SK-N-SH (cell line): ENCODE measurements at regions not wholly inside any gene's neighbourhood (a gene's known extent, or its start where the extent isn't known, plus 50 kb on each side); places are given as distances from the start of the nearest gene placed in this dataset.

Experiments
- CTCF ChIA-PET: fragments of 300-600, 350-600 bp; formaldehyde crosslinking; extraction: SDS; loops from one replicate; lab custom pipeline; 2021; lab: Yijun Ruan, JAX
- POLR2A ChIA-PET: fragments of 350-600 bp; sonication (Branson Sonifier 250); formaldehyde crosslinking; extraction: SDS; loops from one replicate; lab custom pipeline; 2020; ENCODE audit warnings: antibody characterized with exemption, inconsistent platforms; lab: Yijun Ruan, JAX
- DNase-seq: peaks from one replicate; pipeline ENCODE4 v3.0.0; 2012
- H2AFZ ChIP-seq: fragments of 200-600 bp; sonication (generic); 2 replicates; pipeline ENCODE4 v1.8.1; 2016; ENCODE audit warnings: antibody characterized with exemption, mild to moderate bottlenecking, low read depth
- H3F3A ChIP-seq: fragments of 200-600 bp; sonication (generic); replicated peaks from 2 replicates; pipeline ENCODE3; 2016; ENCODE audit warnings: antibody characterized with exemption, mild to moderate bottlenecking; ENCODE audit not compliant: insufficient read depth
- H3K27ac ChIP-seq, 2 experiments: fragments of 200-500 bp in 1 of 2; fragments of 200-600 bp in 1 of 2; sonication (Bioruptor generic) in 1 of 2; sonication (generic), shearing (Covaris generic) in 1 of 2; 2 replicates each; pipeline versions ENCODE4 v1.5.1 to v1.6.1; 2014 to 2016; ENCODE audit warnings: low read depth in 2 of 2, inconsistent platforms in 1 of 2, low read length in 1 of 2, mild to moderate bottlenecking in 1 of 2, mixed read lengths in 1 of 2
- H3K27me3 ChIP-seq: fragments of 200-600 bp; sonication (generic), shearing (Covaris generic); 2 replicates; pipeline ENCODE4 v1.6.1; 2016; ENCODE audit warnings: mixed run types; ENCODE audit not compliant: insufficient read depth
- H3K36me3 ChIP-seq, 2 experiments: fragments of 200-500 bp in 1 of 2; fragments of 200-600 bp in 1 of 2; sonication (Bioruptor generic) in 1 of 2; sonication (generic) in 1 of 2; replicated peaks in 1 of 2; 2 replicates each; pipeline versions ENCODE3 to v1.5.1; 2014 to 2016; ENCODE audit warnings: low read length in 1 of 2, mild to moderate bottlenecking in 1 of 2; ENCODE audit not compliant: insufficient read depth in 2 of 2, control insufficient read depth in 1 of 2
- H3K4me1 ChIP-seq, 2 experiments: fragments of 200-500 bp in 1 of 2; fragments of 200-600 bp in 1 of 2; sonication (Bioruptor generic) in 1 of 2; sonication (generic), shearing (Covaris generic) in 1 of 2; 2 replicates each; pipeline versions ENCODE4 v1.5.1 to v1.6.1; 2014 to 2016; ENCODE audit warnings: low read depth in 1 of 2, low read length in 1 of 2, mixed run types in 1 of 2; ENCODE audit not compliant: insufficient read depth in 2 of 2, control insufficient read depth in 1 of 2
- H3K4me2 ChIP-seq: fragments of 200-600 bp; sonication (generic), shearing (Covaris generic); 2 replicates; pipeline ENCODE4 v1.6.1; 2017; ENCODE audit warnings: mixed run types
- H3K4me3 ChIP-seq, 2 experiments: fragments of 200-500 bp in 1 of 2; fragments of 200-600 bp in 1 of 2; sonication (Bioruptor generic) in 1 of 2; sonication (generic), shearing (Covaris generic) in 1 of 2; 2 replicates each; pipeline versions ENCODE4 v1.5.1 to v1.8.1; 2014 to 2016; ENCODE audit warnings: low read depth in 2 of 2, inconsistent platforms in 1 of 2, low read length in 1 of 2, mild to moderate bottlenecking in 1 of 2, mixed read lengths in 1 of 2, moderate library complexity in 1 of 2
- H3K79me2 ChIP-seq: fragments of 200-600 bp; sonication (generic); 2 replicates; pipeline ENCODE4 v1.8.1; 2017; ENCODE audit warnings: mild to moderate bottlenecking; ENCODE audit not compliant: insufficient read depth
- H3K9ac ChIP-seq: fragments of 200-600 bp; sonication (generic); 2 replicates; pipeline ENCODE4 v1.6.1; 2017; ENCODE audit warnings: mixed run types
- H3K9me2 ChIP-seq: fragments of 200-600 bp; sonication (generic); 2 replicates; pipeline ENCODE4 v1.6.1; 2017; ENCODE audit warnings: mixed run types
- H3K9me3 ChIP-seq: fragments of 200-600 bp; sonication (generic); 2 replicates; pipeline ENCODE4 v1.6.1; 2017; ENCODE audit warnings: mixed run types, mild to moderate bottlenecking, moderate library complexity
- H4K20me1 ChIP-seq: fragments of 200-600 bp; sonication (generic); 2 replicates; pipeline ENCODE4 v1.6.1; 2017; ENCODE audit warnings: mild to moderate bottlenecking, mixed run types; ENCODE audit not compliant: insufficient read depth
- ELF1 ChIP-seq: IDR thresholded peaks from 2 replicates; pipeline ENCODE4 v1.4.0; 2012
- FOXJ3 ChIP-seq: sonication (generic); formaldehyde crosslinking; IDR thresholded peaks from 2 replicates; pipeline ENCODE4 v1.5.1; 2020; ENCODE audit warnings: mild to moderate bottlenecking, missing genetic modification reagents
- IRF3 ChIP-seq: fragments of 150-350 bp; IDR thresholded peaks from 2 replicates; pipeline ENCODE4 v1.6.1; 2016; ENCODE audit warnings: mild to moderate bottlenecking, low read depth, low read length
- MEF2A ChIP-seq: IDR thresholded peaks from 2 replicates; pipeline ENCODE4 v1.4.0; 2012; ENCODE audit warnings: low read depth, borderline replicate concordance
- NFIC ChIP-seq: IDR thresholded peaks from 2 replicates; pipeline ENCODE4 v1.4.0; 2012; ENCODE audit warnings: borderline replicate concordance
- NRF1 ChIP-seq: IDR thresholded peaks from 2 replicates; pipeline ENCODE4 v1.6.1; 2012; ENCODE audit warnings: low read depth, mild to moderate bottlenecking, low read length
- PBX3 ChIP-seq: IDR thresholded peaks from 2 replicates; pipeline ENCODE4; 2012
- RAD21 ChIP-seq: IDR thresholded peaks from 2 replicates; pipeline ENCODE4 v1.6.1; 2012; ENCODE audit warnings: mild to moderate bottlenecking, low read length
- SMC3 ChIP-seq: IDR thresholded peaks from 2 replicates; pipeline ENCODE4 v1.6.1; 2012; ENCODE audit warnings: low read depth, low read length, improper control_type of control experiment
- WGBS: methylation state at CpG from one replicate; pipeline ENCODE4 v1.1.6; 2017; ENCODE audit warnings: low lambda C conversion rate; 5-methylcytosine and 5-hydroxymethylcytosine counted together

- Histone ChIP-seq H2AFZ (no peak overlapping the region), H3K9ac (no peak overlapping the region), H3K27me3 (no peaks in the 10 kb centered on the region), H3K9me2 (no peaks in the 10 kb centered on the region), H3K4me3 (no peak overlapping the region), H3K27ac (no peak overlapping the region), H3K79me2 (no peaks in the 10 kb centered on the region), H3K4me2 (no peak overlapping the region), H3F3A (peaks cover 18% of the 10 kb centered on the region), H3K4me1 (peaks cover 0 to 7% of the 10 kb centered on the region in 2 experiments; a peak in 1 of 4 replicates), H4K20me1 (no peaks in the 10 kb centered on the region), H3K9me3 (no peaks in the 10 kb centered on the region), H3K36me3 (no peaks in the 10 kb centered on the region)
- WGBS: 69% methylated on average over 5 of the region's 5 CpGs
- ChIA-PET POLR2A (no interaction called here), CTCF (no interaction called here)
- no peak for DNase-seq
- no peak for TF ChIP-seq FOXJ3 (CRISPR knock-in tag)
These were observed 61.6 kb upstream of the SORCS2 start for GRCh38 chr4:7130621-7131211.

GRCh38 chr4:7129871-7130620 is 62.2 kb upstream of the GRPEL1 start:
- H4K20me1 ChIP-seq: no peaks in the 10 kb centered on the region
- no peak for DNase-seq
- H3K4me3 ChIP-seq: no peak overlapping the region
- no peak overlapping the region for H3K27ac ChIP-seq
- H3K79me2 ChIP-seq: no peaks in the 10 kb centered on the region
- peaks cover 12% of the 10 kb centered on the region for H3F3A ChIP-seq
- H3K27me3 ChIP-seq: no peaks in the 10 kb centered on the region
- no peaks in the 10 kb centered on the region for H3K9me3 ChIP-seq
- H3K9ac ChIP-seq: no peak overlapping the region
- H2AFZ ChIP-seq: no peak overlapping the region
- ChIA-PET CTCF (no interaction called here), POLR2A (no interaction called here)
- H3K4me1 ChIP-seq: peaks cover 0 to 2% of the 10 kb centered on the region in 2 experiments; a peak in 1 of 4 replicates
- no peak for TF ChIP-seq MEF2A
- TF ChIP-seq RAD21: no peak
- no peak for TF ChIP-seq PBX3
- no peak for TF ChIP-seq NRF1
- TF ChIP-seq SMC3: no peak
- no peak for TF ChIP-seq IRF3
- no peak for TF ChIP-seq ELF1
- TF ChIP-seq NFIC: no peak
- no peaks in the 10 kb centered on the region for H3K36me3 ChIP-seq
- 70% methylated on average over 18 of the region's 28 CpGs for WGBS
- no peaks in the 10 kb centered on the region for H3K9me2 ChIP-seq
- no peak overlapping the region for H3K4me2 ChIP-seq

GRCh38 chr4:7128644-7129043 is 60.8 kb upstream of the GRPEL1 start:
- CTCF ChIA-PET: interaction anchor here (0.7 to 1.1 kb wide), 2 partner anchors 57 to 78 kb away, joined by 3 to 4 read pairs; no protein-coding TSS in a partner anchor
- POLR2A ChIA-PET: no interaction called here
- no peak overlapping the region for H3K4me3 ChIP-seq
- 84% methylated on average over 12 of the region's 12 CpGs for WGBS
- TF ChIP-seq PBX3: no peak
- H3K9ac ChIP-seq: no peak overlapping the region
- no peaks in the 10 kb centered on the region for H3K27me3 ChIP-seq
- no peaks in the 10 kb centered on the region for H3K4me1 ChIP-seq
- H3F3A ChIP-seq: no peaks in the 10 kb centered on the region
- H3K27ac ChIP-seq: no peak overlapping the region
- no peak overlapping the region for H2AFZ ChIP-seq
- H4K20me1 ChIP-seq: no peaks in the 10 kb centered on the region
- H3K79me2 ChIP-seq: no peaks in the 10 kb centered on the region
- H3K9me3 ChIP-seq: no peaks in the 10 kb centered on the region
- no peaks in the 10 kb centered on the region for H3K36me3 ChIP-seq
- no peaks in the 10 kb centered on the region for H3K9me2 ChIP-seq
- DNase-seq: no peak
- H3K4me2 ChIP-seq: no peak overlapping the region
